Smooth muscle cell (in vitro differentiated cells): ENCODE measurements at regions not wholly inside any gene's neighbourhood (a gene's known extent, or its start where the extent isn't known, plus 50 kb on each side); places are given as distances from the start of the nearest gene placed in this dataset.
A peak's percentile ranks its signal among the peaks of the same experiment; 100 is the strongest.

Source experiments
- DNase-seq: peaks from one replicate; lab custom pipeline; 2025; ENCODE audit not compliant: unreplicated experiment; lab: John Stamatoyannopoulos, UW
- H2AFZ ChIP-seq: fragments of 200-600 bp; sonication (generic); 2 replicates; pipeline ENCODE4 v1.6.0; 2016; ENCODE audit warnings: antibody characterized with exemption, low read depth, mild to moderate bottlenecking
- H3F3A ChIP-seq: fragments of 200-600 bp; sonication (generic); 2 replicates; pipeline ENCODE4 v1.6.0; 2017; ENCODE audit warnings: antibody characterized with exemption, low read depth
- H3K27ac ChIP-seq: fragments of 200-600 bp; sonication (generic); 2 replicates; pipeline ENCODE4 v1.5.1; 2016; ENCODE audit warnings: low read depth, mild to moderate bottlenecking
- H3K27me3 ChIP-seq: fragments of 200-600 bp; sonication (generic); 2 replicates; pipeline ENCODE4 v1.6.1; 2016; ENCODE audit warnings: low read depth, mild to moderate bottlenecking
- H3K36me3 ChIP-seq: fragments of 200-600 bp; sonication (generic); 2 replicates; pipeline ENCODE4 v1.5.1; 2016; ENCODE audit warnings: low read depth
- H3K4me1 ChIP-seq: fragments of 200-600 bp; sonication (generic); 2 replicates; pipeline ENCODE4 v1.5.1; 2016; ENCODE audit warnings: low read depth
- H3K4me2 ChIP-seq: fragments of 200-600 bp; sonication (generic); 2 replicates; pipeline ENCODE4 v1.6.0; 2016; ENCODE audit warnings: mild to moderate bottlenecking
- H3K4me3 ChIP-seq: fragments of 200-600 bp; sonication (generic); 2 replicates; pipeline ENCODE4 v1.5.1; 2016; ENCODE audit warnings: mild to moderate bottlenecking
- H3K79me2 ChIP-seq: fragments of 200-600 bp; sonication (generic); 2 replicates; pipeline ENCODE4 v1.6.0; 2016; ENCODE audit warnings: low read depth, mild to moderate bottlenecking
- H3K9ac ChIP-seq: fragments of 200-600 bp; sonication (generic); 2 replicates; pipeline ENCODE4 v1.6.0; 2016; ENCODE audit warnings: low read depth
- H3K9me3 ChIP-seq: fragments of 200-600 bp; sonication (generic); replicated peaks from 2 replicates; pipeline ENCODE4 v1.5.1; 2016; ENCODE audit warnings: low read depth
- H4K20me1 ChIP-seq: fragments of 200-600 bp; sonication (generic); 2 replicates; pipeline ENCODE4 v1.6.0; 2016; ENCODE audit warnings: low read depth
- CTCF ChIP-seq: fragments of 200-600 bp; sonication (generic); IDR thresholded peaks from 2 replicates; pipeline ENCODE4 v1.5.1; 2017; ENCODE audit warnings: borderline replicate concordance, mild to moderate bottlenecking, antibody characterized with exemption; ENCODE audit not compliant: insufficient read depth, poor library complexity, severe bottlenecking
- WGBS: methylation state at CpG from one replicate; pipeline ENCODE4 v1.1.7; 2016; ENCODE audit warnings: low lambda C conversion rate; 5-methylcytosine and 5-hydroxymethylcytosine counted together

- 27% methylated on average over 13 of the region's 13 CpGs for WGBS
- H3K9ac ChIP-seq: no peak overlapping the region
- no peaks in the 10 kb centered on the region for H4K20me1 ChIP-seq
- no peak overlapping the region for H3K4me3 ChIP-seq
- H3K4me2 ChIP-seq: peak overlapping the region; percentile 26
- no peaks in the 10 kb centered on the region for H3K9me3 ChIP-seq
- no peak overlapping the region for H2AFZ ChIP-seq
- H3K79me2 ChIP-seq: no peaks in the 10 kb centered on the region
- no peak for DNase-seq
- H3F3A ChIP-seq: no peaks in the 10 kb centered on the region
- H3K36me3 ChIP-seq: no peaks in the 10 kb centered on the region
- H3K4me1 ChIP-seq: peaks cover 17% of the 10 kb centered on the region
- TF ChIP-seq CTCF: no peak
- H3K27ac ChIP-seq: no peak overlapping the region
- no peaks in the 10 kb centered on the region for H3K27me3 ChIP-seq
Measured at GRCh38 chr6:170152989-170153388, 137.9 kb downstream of the DLL1 start.

GRCh38 chr6:170152124-170152926, 138.6 kb downstream of the DLL1 start:
- WGBS: 62% methylated on average over 35 of the region's 35 CpGs
- Histone ChIP-seq H3K4me1 (peaks cover 17% of the 10 kb centered on the region), H3K9ac (no peak overlapping the region), H3F3A (no peaks in the 10 kb centered on the region), H4K20me1 (no peaks in the 10 kb centered on the region), H2AFZ (no peak overlapping the region), H3K9me3 (no peaks in the 10 kb centered on the region), H3K27ac (no peak overlapping the region), H3K27me3 (no peaks in the 10 kb centered on the region), H3K4me3 (no peak overlapping the region), H3K36me3 (no peaks in the 10 kb centered on the region), H3K4me2 (peak overlapping the region; percentile 26), H3K79me2 (no peaks in the 10 kb centered on the region)
- TF ChIP-seq CTCF: no peak
- DNase-seq: no peak

GRCh38 chr6:170151804-170152123, 139.1 kb downstream of the DLL1 start:
- WGBS: 91% methylated on average over 12 of the region's 12 CpGs
- H3K4me2 ChIP-seq: no peak overlapping the region
- DNase-seq: no peak
- no peaks in the 10 kb centered on the region for H3K79me2 ChIP-seq
- H3K27ac ChIP-seq: no peak overlapping the region
- TF ChIP-seq CTCF: no peak
- H3K4me1 ChIP-seq: peaks cover 17% of the 10 kb centered on the region
- H3F3A ChIP-seq: no peaks in the 10 kb centered on the region
- H4K20me1 ChIP-seq: no peaks in the 10 kb centered on the region
- H3K36me3 ChIP-seq: no peaks in the 10 kb centered on the region
- H3K9ac ChIP-seq: no peak overlapping the region
- no peak overlapping the region for H3K4me3 ChIP-seq
- H3K9me3 ChIP-seq: no peaks in the 10 kb centered on the region
- H2AFZ ChIP-seq: no peak overlapping the region
- no peaks in the 10 kb centered on the region for H3K27me3 ChIP-seq

- no peaks in the 10 kb centered on the region for H4K20me1 ChIP-seq
- no peak overlapping the region for H3K4me3 ChIP-seq
- H3K9ac ChIP-seq: no peak overlapping the region
- H3K27ac ChIP-seq: no peak overlapping the region
- H3K79me2 ChIP-seq: no peaks in the 10 kb centered on the region
- peaks cover 17% of the 10 kb centered on the region for H3K4me1 ChIP-seq
- H3K27me3 ChIP-seq: no peaks in the 10 kb centered on the region
- 68% methylated on average over 11 of the region's 11 CpGs for WGBS
- no peak overlapping the region for H2AFZ ChIP-seq
- H3K9me3 ChIP-seq: no peaks in the 10 kb centered on the region
- no peak for DNase-seq
- H3K4me2 ChIP-seq: no peak overlapping the region
- no peaks in the 10 kb centered on the region for H3F3A ChIP-seq
- no peak for TF ChIP-seq CTCF
- no peaks in the 10 kb centered on the region for H3K36me3 ChIP-seq
Measured at GRCh38 chr6:170151321-170151771, 139.5 kb downstream of the DLL1 start.
